Caco-2 (cell line): ENCODE measurements at regions not wholly inside any gene's neighbourhood (a gene's known extent, or its start where the extent isn't known, plus 50 kb on each side); places are given as distances from the start of the nearest gene placed in this dataset.

Source experiments
- BruUV-seq: library from RNA; stranded (reverse); fragments of 400-500 nt; replicated peaks from 2 replicates; lab custom pipeline; 2021; lab: Mats Ljungman, UMichigan
- CTCF ChIA-PET: fragments of 300-600 bp; sonication (Branson Sonifier 250); formaldehyde crosslinking; loops from one replicate; lab custom pipeline; 2022; ENCODE audit warnings: antibody characterized with exemption; lab: Charles Lee
- POLR2A ChIA-PET: fragments of 300-600 bp; sonication (Branson Sonifier 250); formaldehyde crosslinking; loops from one replicate; lab custom pipeline; 2022; ENCODE audit warnings: antibody characterized with exemption; lab: Charles Lee
- DNase-seq, 2 experiments: peaks; one replicate each; pipeline versions ENCODE4 v3.0.0 to v3.0.0-alpha.2; 2020 to 2022
- H3K27me3 ChIP-seq: replicated peaks from 2 replicates; pipeline ENCODE4 v1.6.0; 2011; ENCODE audit warnings: low read length; ENCODE audit not compliant: control insufficient read depth, insufficient read depth
- H3K36me3 ChIP-seq: 2 replicates; pipeline ENCODE4 v1.5.1; 2011; ENCODE audit warnings: low read length; ENCODE audit not compliant: control insufficient read depth, insufficient read depth
- H3K4me1 ChIP-seq: fragments of 250-450 bp; sonication (Bioruptor Pico); 2 replicates; pipeline ENCODE4 v1.5.1; 2020; ENCODE audit warnings: mild to moderate bottlenecking
- H3K4me3 ChIP-seq: 2 replicates; pipeline ENCODE4 v1.5.1; 2011; ENCODE audit warnings: low read depth, mild to moderate bottlenecking, control low read depth, low read length
- H3K9me3 ChIP-seq: fragments of 250-450 bp; sonication (Bioruptor Pico); 2 replicates; pipeline ENCODE4 v1.5.1; 2020; ENCODE audit warnings: mild to moderate bottlenecking, moderate library complexity
- H3K27ac Mint-ChIP-seq: one replicate; pipeline ENCODE4 v1.8.0; 2022; ENCODE audit warnings: mixed read lengths; ENCODE audit not compliant: unreplicated experiment
- H3K27me3 Mint-ChIP-seq: one replicate; pipeline ENCODE4 v1.8.0; 2022; ENCODE audit warnings: mixed read lengths; ENCODE audit not compliant: insufficient read depth, unreplicated experiment
- H3K36me3 Mint-ChIP-seq: one replicate; pipeline ENCODE4 v1.8.0; 2022; ENCODE audit warnings: mild to moderate bottlenecking, mixed read lengths; ENCODE audit not compliant: insufficient read depth, unreplicated experiment
- H3K4me1 Mint-ChIP-seq: one replicate; pipeline ENCODE4 v1.8.0; 2022; ENCODE audit warnings: low read depth, mixed read lengths; ENCODE audit not compliant: unreplicated experiment
- H3K4me3 Mint-ChIP-seq: one replicate; pipeline ENCODE4 v1.8.0; 2022; ENCODE audit warnings: mild to moderate bottlenecking, moderate library complexity, mixed read lengths; ENCODE audit not compliant: unreplicated experiment
- H3K9me3 Mint-ChIP-seq: one replicate; pipeline ENCODE4 v1.8.0; 2022; ENCODE audit warnings: mixed read lengths; ENCODE audit not compliant: unreplicated experiment
- intact Hi-C: fragments of 100-400 bp; cut with micrococcal nuclease; formaldehyde crosslinking; loops from one replicate; pipeline ENCODE4 v1.10.0; 2022; ENCODE audit not compliant: unreplicated experiment
- TF ChIP-seq, protein P1 (sequence below), 2 experiments: fragments of 200-600 bp in 1 of 2; IDR thresholded peaks; 1 replicate in 1 of 2; 2 replicates in 1 of 2; pipeline versions ENCODE4 v1.5.1 to v1.8.0; 2011 to 2022; ENCODE audit warnings: antibody characterized with exemption in 1 of 2, control low read depth in 1 of 2, inconsistent platforms in 1 of 2, low read depth in 1 of 2, low read length in 1 of 2, mild to moderate bottlenecking in 1 of 2, moderate library complexity in 1 of 2; ENCODE audit not compliant: insufficient read depth in 1 of 2, severe bottlenecking in 1 of 2, unreplicated experiment in 1 of 2

DNA sequence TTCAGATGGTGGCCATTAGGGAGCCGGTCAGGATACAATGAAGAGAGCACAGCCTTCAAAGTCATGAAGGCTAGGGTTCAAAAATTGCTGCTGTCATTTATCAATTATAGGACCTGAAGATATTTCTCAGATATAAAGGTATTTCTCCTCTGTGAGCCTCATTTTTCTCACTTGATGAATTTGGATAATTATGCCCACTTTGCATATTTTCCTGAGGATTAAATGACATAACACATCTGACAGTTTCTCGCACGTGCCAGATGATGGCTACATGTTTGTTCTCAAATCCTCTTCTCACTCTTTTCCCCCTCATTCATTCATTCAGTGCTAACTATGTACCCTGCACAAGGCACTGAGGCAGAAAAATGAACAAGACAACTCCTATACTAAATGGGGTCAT lies 391.6 kb downstream of the INHBA start:
- H3K36me3 ChIP-seq: no peaks in the 10 kb centered on the region
- 0 out of 2 replicates have a peak, but pooled peaks cover 1% of the 10 kb centered on the region for H3K4me1 ChIP-seq
- Mint-ChIP-seq H3K27ac (no peak overlapping the region), H3K4me1 (no peaks in the 10 kb centered on the region), H3K27me3 (no peaks in the 10 kb centered on the region), H3K9me3 (no peaks in the 10 kb centered on the region), H3K4me3 (no peak overlapping the region), H3K36me3 (no peaks in the 10 kb centered on the region)
- POLR2A ChIA-PET: no interaction called here
- H3K9me3 ChIP-seq: no peaks in the 10 kb centered on the region
- DNase-seq: no peak
- no TSS peak for BruUV-seq
- TF ChIP-seq, protein P1, sequence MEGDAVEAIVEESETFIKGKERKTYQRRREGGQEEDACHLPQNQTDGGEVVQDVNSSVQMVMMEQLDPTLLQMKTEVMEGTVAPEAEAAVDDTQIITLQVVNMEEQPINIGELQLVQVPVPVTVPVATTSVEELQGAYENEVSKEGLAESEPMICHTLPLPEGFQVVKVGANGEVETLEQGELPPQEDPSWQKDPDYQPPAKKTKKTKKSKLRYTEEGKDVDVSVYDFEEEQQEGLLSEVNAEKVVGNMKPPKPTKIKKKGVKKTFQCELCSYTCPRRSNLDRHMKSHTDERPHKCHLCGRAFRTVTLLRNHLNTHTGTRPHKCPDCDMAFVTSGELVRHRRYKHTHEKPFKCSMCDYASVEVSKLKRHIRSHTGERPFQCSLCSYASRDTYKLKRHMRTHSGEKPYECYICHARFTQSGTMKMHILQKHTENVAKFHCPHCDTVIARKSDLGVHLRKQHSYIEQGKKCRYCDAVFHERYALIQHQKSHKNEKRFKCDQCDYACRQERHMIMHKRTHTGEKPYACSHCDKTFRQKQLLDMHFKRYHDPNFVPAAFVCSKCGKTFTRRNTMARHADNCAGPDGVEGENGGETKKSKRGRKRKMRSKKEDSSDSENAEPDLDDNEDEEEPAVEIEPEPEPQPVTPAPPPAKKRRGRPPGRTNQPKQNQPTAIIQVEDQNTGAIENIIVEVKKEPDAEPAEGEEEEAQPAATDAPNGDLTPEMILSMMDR (IDR thresholded peaks at IDR 0.05; ENCODE audit: insufficient read depth in 1 of 2, low read depth in 1 of 2, low read length in 1 of 2, severe bottlenecking in 1 of 2, unreplicated experiment in 1 of 2): no peak
- no peak overlapping the region for H3K4me3 ChIP-seq
- H3K27me3 ChIP-seq: no peaks in the 10 kb centered on the region
- intact Hi-C loops: no loop called here
- CTCF ChIA-PET: no interaction called here

DNA sequence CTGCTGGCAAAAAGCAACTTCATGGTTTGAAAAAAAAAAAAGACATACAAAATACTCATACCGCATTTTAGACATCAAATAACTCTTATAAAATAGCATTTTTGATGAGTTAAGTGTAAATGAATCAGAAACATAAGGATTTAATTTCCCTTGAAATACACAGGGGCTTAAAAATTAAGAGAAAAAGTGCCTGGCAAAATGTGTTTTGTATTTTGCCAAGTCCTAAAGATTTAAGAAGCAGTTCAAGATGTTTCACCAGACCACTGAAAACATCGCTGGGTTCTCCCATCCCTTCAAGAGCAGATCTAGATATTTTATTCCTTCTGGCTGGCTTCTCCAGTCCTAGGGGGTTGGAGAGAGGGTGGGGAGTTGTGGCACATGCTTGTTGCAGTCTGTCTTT lies 396.4 kb downstream of the INHBA start:
- CTCF ChIA-PET: no interaction called here
- no peak for DNase-seq
- Histone ChIP-seq H3K36me3 (no peaks in the 10 kb centered on the region), H3K9me3 (no peaks in the 10 kb centered on the region), H3K27me3 (no peaks in the 10 kb centered on the region), H3K4me3 (no peak overlapping the region), H3K4me1 (no peaks in the 10 kb centered on the region)
- no TSS peak for BruUV-seq
- intact Hi-C loops: no loop called here
- Mint-ChIP-seq H3K9me3 (no peaks in the 10 kb centered on the region), H3K4me3 (no peak overlapping the region), H3K36me3 (no peaks in the 10 kb centered on the region), H3K27ac (no peak overlapping the region), H3K4me1 (no peaks in the 10 kb centered on the region), H3K27me3 (no peaks in the 10 kb centered on the region)
- POLR2A ChIA-PET: no interaction called here
- TF ChIP-seq, protein P1 (IDR thresholded peaks at IDR 0.05; ENCODE audit: insufficient read depth in 1 of 2, low read depth in 1 of 2, low read length in 1 of 2, severe bottlenecking in 1 of 2, unreplicated experiment in 1 of 2): no peak

DNA sequence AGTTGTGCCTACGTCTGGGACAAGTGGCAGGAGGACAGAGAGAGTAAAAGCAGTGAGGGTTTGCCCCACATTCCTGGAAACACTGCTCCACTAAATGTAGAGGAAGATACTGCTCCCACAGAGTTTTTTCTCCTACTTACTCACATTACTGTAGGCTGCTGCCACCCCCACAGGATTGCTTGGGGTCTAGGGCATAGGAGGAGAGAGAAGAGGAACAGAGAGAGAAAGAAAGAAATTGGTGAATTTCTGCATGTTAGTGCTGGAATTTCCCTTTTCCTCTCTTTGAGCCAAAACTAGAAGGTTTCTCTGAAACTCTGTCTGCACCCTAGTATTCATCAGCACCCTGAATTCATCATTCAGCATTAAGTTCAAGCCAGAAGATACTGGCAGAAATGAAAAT lies 397.9 kb downstream of the INHBA start:
- Histone ChIP-seq H3K4me1 (no peaks in the 10 kb centered on the region), H3K4me3 (no peak overlapping the region), H3K36me3 (no peaks in the 10 kb centered on the region), H3K27me3 (no peaks in the 10 kb centered on the region), H3K9me3 (no peaks in the 10 kb centered on the region)
- CTCF ChIA-PET: no interaction called here
- H3K27ac Mint-ChIP-seq: no peak overlapping the region
- no peak for DNase-seq
- intact Hi-C loops: no loop called here
- BruUV-seq: no TSS peak
- no peaks in the 10 kb centered on the region for H3K36me3 Mint-ChIP-seq
- no peaks in the 10 kb centered on the region for H3K9me3 Mint-ChIP-seq
- POLR2A ChIA-PET: no interaction called here
- no peak overlapping the region for H3K4me3 Mint-ChIP-seq
- TF ChIP-seq, protein P1 (IDR thresholded peaks at IDR 0.05; ENCODE audit: insufficient read depth in 1 of 2, low read depth in 1 of 2, low read length in 1 of 2, severe bottlenecking in 1 of 2, unreplicated experiment in 1 of 2): no peak
- H3K4me1 Mint-ChIP-seq: no peaks in the 10 kb centered on the region
- H3K27me3 Mint-ChIP-seq: no peaks in the 10 kb centered on the region
